ENCODE measurements at regions not wholly inside any gene's neighbourhood (a gene's known extent, or its start where the extent isn't known, plus 50 kb on each side); places are given as distances from the start of the nearest gene placed in this dataset.

- ATAC-seq (no peak), DNase-seq (ENCODE audit: low read depth, low spot score) (no peak)
- in situ Hi-C loops (cut with HindIII; ENCODE audit: low pct_unique_long_range_greater_than_20kb, low sequenced_read_pairs), result no loop called here
- no TSS peak for BruUV-seq (replicated peaks)
- Histone ChIP-seq H3K27ac (ENCODE audit: low read length) (no peak overlapping the region), H3K4me1 (ENCODE audit: control insufficient read depth, insufficient read depth, low read length) (no peaks in the 10 kb centered on the region), H3K27me3 (ENCODE audit: control insufficient read depth, insufficient read depth, low read length) (no peaks in the 10 kb centered on the region), H3K9me3 (ENCODE audit: control insufficient read depth, insufficient read depth, low read depth, low read length) (no peaks in the 10 kb centered on the region), H3K4me3 (ENCODE audit: low read depth in 2 of 2, low read length in 2 of 2) (no peak overlapping the region), H3K36me3 (ENCODE audit: control insufficient read depth, insufficient read depth, low read length) (no peaks in the 10 kb centered on the region)
- intact Hi-C loops (cut with micrococcal nuclease; ENCODE audit: unreplicated experiment), result no loop called here
- TF ChIP-seq TCF7L2 (IDR thresholded peaks at IDR 0.05; ENCODE audit: low read depth, low read length), result no peak
- TF ChIP-seq REST (IDR thresholded peaks at IDR 0.05; ENCODE audit: insufficient read depth in 1 of 2, low read depth in 2 of 2, low read length in 1 of 2), result no peak
- no peak for TF ChIP-seq POLR2AphosphoS5 (IDR thresholded peaks at IDR 0.05; ENCODE audit: low read depth, low read length)
- no peak for TF ChIP-seq CTCF (IDR thresholded peaks at IDR 0.05)
- TF ChIP-seq SIN3A (IDR thresholded peaks at IDR 0.05; ENCODE audit: borderline replicate concordance, insufficient read depth, low read depth, low read length), result no peak
- CTCF ChIA-PET, result no interaction called here
- POLR2A ChIA-PET, result no interaction called here
Observed at GRCh38 chr2:236403125-236403524, 138.9 kb upstream of the ASB18 start.

- POLR2A ChIA-PET, result interaction anchor here (0.7 kb wide), 1 partner anchor 391 kb away, joined by 3 read pairs; no protein-coding TSS in a partner anchor
Observed at GRCh38 chr2:236403811-236404210, 139.6 kb upstream of the ASB18 start.

More at GRCh38 chr2:236403811-236404210, 139.6 kb upstream of the ASB18 start:
- intact Hi-C loops (cut with micrococcal nuclease; ENCODE audit: unreplicated experiment) (no loop called here), in situ Hi-C loops (cut with HindIII; ENCODE audit: low pct_unique_long_range_greater_than_20kb, low sequenced_read_pairs) (no loop called here)
- DNase-seq (ENCODE audit: low read depth, low spot score) (no peak), ATAC-seq (no peak)
- BruUV-seq (replicated peaks), result no TSS peak
- no peaks in the 10 kb centered on the region for H3K36me3 ChIP-seq (ENCODE audit: control insufficient read depth, insufficient read depth, low read length)
- no peaks in the 10 kb centered on the region for H3K4me1 ChIP-seq (ENCODE audit: control insufficient read depth, insufficient read depth, low read length)
- H3K4me3 ChIP-seq (ENCODE audit: low read depth in 2 of 2, low read length in 2 of 2), result no peak overlapping the region
- CTCF ChIA-PET, result no interaction called here
- H3K9me3 ChIP-seq (ENCODE audit: control insufficient read depth, insufficient read depth, low read depth, low read length), result no peaks in the 10 kb centered on the region
- no peak overlapping the region for H3K27ac ChIP-seq (ENCODE audit: low read length)
- H3K27me3 ChIP-seq (ENCODE audit: control insufficient read depth, insufficient read depth, low read length), result no peaks in the 10 kb centered on the region
- TF ChIP-seq POLR2AphosphoS5 (IDR thresholded peaks at IDR 0.05; ENCODE audit: low read depth, low read length), result no peak
- TF ChIP-seq CTCF (IDR thresholded peaks at IDR 0.05), result no peak
- no peak for TF ChIP-seq REST (IDR thresholded peaks at IDR 0.05; ENCODE audit: insufficient read depth in 1 of 2, low read depth in 2 of 2, low read length in 1 of 2)
- TF ChIP-seq TCF7L2 (IDR thresholded peaks at IDR 0.05; ENCODE audit: low read depth, low read length), result no peak
- TF ChIP-seq SIN3A (IDR thresholded peaks at IDR 0.05; ENCODE audit: borderline replicate concordance, insufficient read depth, low read depth, low read length), result no peak
